A673 (cell line): ENCODE measurements at regions not wholly inside any gene's neighbourhood (a gene's known extent, or its start where the extent isn't known, plus 50 kb on each side); places are given as distances from the start of the nearest gene placed in this dataset.
"Not testable (repeated sequence)": the region's sequence is repeated elsewhere in the genome, so short reads cannot be mapped to it uniquely, and the experiment has no call there.

Experiments
- BruUV-seq: library from RNA; stranded (reverse); fragments of 400-500 nt; replicated peaks from 2 replicates; lab custom pipeline; 2021; lab: Mats Ljungman, UMichigan
- CTCF ChIA-PET: fragments of 300-600 bp; sonication (Branson Sonifier 250); formaldehyde crosslinking; loops from one replicate; lab custom pipeline; 2022; ENCODE audit warnings: antibody characterized with exemption; lab: Charles Lee
- POLR2A ChIA-PET: fragments of 300-600 bp; sonication (Branson Sonifier 250); formaldehyde crosslinking; loops from one replicate; lab custom pipeline; 2022; ENCODE audit warnings: antibody characterized with exemption; ENCODE audit not compliant: low non-redundant PET; lab: Charles Lee
- DNase-seq: peaks from one replicate; pipeline ENCODE4 v3.0.0-alpha.2; 2015; ENCODE audit warnings: low spot score
- H3K27ac ChIP-seq: fragments of 200-600 bp; sonication (generic); 2 replicates; pipeline ENCODE4 v1.5.1; 2016; ENCODE audit warnings: mixed run types, low read depth, mild to moderate bottlenecking, mixed read lengths, antibody characterized with exemption, low read length; ENCODE audit not compliant: poor library complexity, severe bottlenecking
- H3K27me3 ChIP-seq: fragments of 200-600 bp; sonication (generic); replicated peaks from 2 replicates; pipeline ENCODE4 v1.6.1; 2017; ENCODE audit warnings: mixed run types, low read depth, mild to moderate bottlenecking, mixed read lengths, antibody characterized with exemption, low read length; ENCODE audit not compliant: insufficient read depth, poor library complexity
- H3K36me3 ChIP-seq: fragments of 200-600 bp; sonication (generic); 2 replicates; pipeline ENCODE4 v1.6.1; 2016; ENCODE audit warnings: mixed run types, mild to moderate bottlenecking, mixed read lengths, antibody characterized with exemption, low read length; ENCODE audit not compliant: insufficient read depth, poor library complexity, severe bottlenecking
- H3K4me1 ChIP-seq: fragments of 200-600 bp; sonication (generic); 2 replicates; pipeline ENCODE4 v1.6.1; 2017; ENCODE audit warnings: mixed run types, mild to moderate bottlenecking, mixed read lengths, antibody characterized with exemption, low read length; ENCODE audit not compliant: insufficient read depth, poor library complexity, severe bottlenecking
- H3K4me3 ChIP-seq: fragments of 200-600 bp; sonication (generic); 2 replicates; pipeline ENCODE4 v1.5.1; 2016; ENCODE audit warnings: low read depth, mixed run types, mild to moderate bottlenecking, mixed read lengths, low read length; ENCODE audit not compliant: poor library complexity, severe bottlenecking
- H3K9me3 ChIP-seq: fragments of 200-600 bp; sonication (generic); 2 replicates; pipeline ENCODE4 v1.6.1; 2016; ENCODE audit warnings: mixed run types, low read depth, mild to moderate bottlenecking, mixed read lengths, antibody characterized with exemption, low read length; ENCODE audit not compliant: poor library complexity, severe bottlenecking
- EZH2 ChIP-seq: fragments of 200-600 bp; sonication (generic); IDR thresholded peaks from 2 replicates; pipeline ENCODE4 v1.6.1; 2017; ENCODE audit warnings: borderline replicate concordance, low read depth, mild to moderate bottlenecking, mixed read lengths, antibody characterized with exemption, low read length; ENCODE audit not compliant: poor library complexity, severe bottlenecking
- intact Hi-C: fragments of 100-400 bp; cut with micrococcal nuclease; formaldehyde crosslinking; loops from one replicate; pipeline ENCODE4 v1.10.0; 2022; ENCODE audit not compliant: unreplicated experiment
- TF ChIP-seq, protein P1 (sequence below): fragments of 300-800, 200-600 bp; sonication (generic); conservative IDR thresholded peaks from 2 replicates; pipeline ENCODE4 v1.5.1; 2017; ENCODE audit warnings: low read depth, mild to moderate bottlenecking, antibody characterized with exemption, low read length, moderate library complexity, mixed read lengths

- peak; percentile 11 for DNase-seq
- H3K27ac ChIP-seq = no peak overlapping the region
- intact Hi-C loops = loop anchor here (5.0 kb wide), 1 partner anchor 570 kb away; no protein-coding TSS in a partner anchor
- H3K4me1 ChIP-seq = no peaks in the 10 kb centered on the region
- BruUV-seq = no TSS peak
- no peak overlapping the region for H3K4me3 ChIP-seq
- TF ChIP-seq EZH2 = no peak
- TF ChIP-seq, protein P1, sequence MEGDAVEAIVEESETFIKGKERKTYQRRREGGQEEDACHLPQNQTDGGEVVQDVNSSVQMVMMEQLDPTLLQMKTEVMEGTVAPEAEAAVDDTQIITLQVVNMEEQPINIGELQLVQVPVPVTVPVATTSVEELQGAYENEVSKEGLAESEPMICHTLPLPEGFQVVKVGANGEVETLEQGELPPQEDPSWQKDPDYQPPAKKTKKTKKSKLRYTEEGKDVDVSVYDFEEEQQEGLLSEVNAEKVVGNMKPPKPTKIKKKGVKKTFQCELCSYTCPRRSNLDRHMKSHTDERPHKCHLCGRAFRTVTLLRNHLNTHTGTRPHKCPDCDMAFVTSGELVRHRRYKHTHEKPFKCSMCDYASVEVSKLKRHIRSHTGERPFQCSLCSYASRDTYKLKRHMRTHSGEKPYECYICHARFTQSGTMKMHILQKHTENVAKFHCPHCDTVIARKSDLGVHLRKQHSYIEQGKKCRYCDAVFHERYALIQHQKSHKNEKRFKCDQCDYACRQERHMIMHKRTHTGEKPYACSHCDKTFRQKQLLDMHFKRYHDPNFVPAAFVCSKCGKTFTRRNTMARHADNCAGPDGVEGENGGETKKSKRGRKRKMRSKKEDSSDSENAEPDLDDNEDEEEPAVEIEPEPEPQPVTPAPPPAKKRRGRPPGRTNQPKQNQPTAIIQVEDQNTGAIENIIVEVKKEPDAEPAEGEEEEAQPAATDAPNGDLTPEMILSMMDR = peak; percentile 51; the same call in 1 of the 2 replicates
- H3K9me3 ChIP-seq = no peaks in the 10 kb centered on the region
- no peaks in the 10 kb centered on the region for H3K36me3 ChIP-seq
- H3K27me3 ChIP-seq = no peaks in the 10 kb centered on the region
- POLR2A ChIA-PET = no interaction called here
- CTCF ChIA-PET = no interaction called here
Observed at GRCh38 chr12:84397263-84397662, 515.3 kb downstream of the SLC6A15 start.

GRCh38 chr12:84391176-84391575 is 521.4 kb downstream of the SLC6A15 start:
- intact Hi-C loops, BruUV-seq, DNase-seq, H3K27ac ChIP-seq, H3K27me3 ChIP-seq, H3K4me3 ChIP-seq, CTCF ChIA-PET, H3K4me1 ChIP-seq, H3K9me3 ChIP-seq, H3K36me3 ChIP-seq, POLR2A ChIA-PET: not testable (repeated sequence)

GRCh38 chr12:84384384-84384783 is 528.2 kb downstream of the SLC6A15 start:
- TF ChIP-seq EZH2 = no peak
- TF ChIP-seq, protein P1 = no peak
- no peak for DNase-seq
- POLR2A ChIA-PET = no interaction called here

GRCh38 chr12:84382486-84382885 is 530.1 kb downstream of the SLC6A15 start:
- H3K27ac ChIP-seq, H3K36me3 ChIP-seq, CTCF ChIA-PET, BruUV-seq, H3K9me3 ChIP-seq, H3K4me3 ChIP-seq, H3K4me1 ChIP-seq, POLR2A ChIA-PET, intact Hi-C loops, H3K27me3 ChIP-seq, DNase-seq: not testable (repeated sequence)

More at GRCh38 chr12:84384384-84384783, 528.2 kb downstream of the SLC6A15 start:
- no peaks in the 10 kb centered on the region for H3K9me3 ChIP-seq
- no peaks in the 10 kb centered on the region for H3K36me3 ChIP-seq
- H3K4me3 ChIP-seq = no peak overlapping the region
- CTCF ChIA-PET = no interaction called here
- no peak overlapping the region for H3K27ac ChIP-seq
- H3K27me3 ChIP-seq = no peaks in the 10 kb centered on the region
- no peaks in the 10 kb centered on the region for H3K4me1 ChIP-seq
- no TSS peak for BruUV-seq
- intact Hi-C loops = no loop called here
